ENCODE measurements at regions not wholly inside any gene's neighbourhood (a gene's known extent, or its start where the extent isn't known, plus 50 kb on each side); places are given as distances from the start of the nearest gene placed in this dataset.
"Not testable (repeated sequence)": the region's sequence is repeated elsewhere in the genome, so short reads cannot be mapped to it uniquely, and the experiment has no call there.

GRCh38 chr7:48832303-48832845, 92.0 kb upstream of the CDC14C start:
- DNase-seq, result no peak

- peak; percentile 77 for DNase-seq
Observed at GRCh38 chr7:48837266-48837665, 87.1 kb upstream of the CDC14C start.

GRCh38 chr7:48839108-48839507, 85.2 kb upstream of the CDC14C start:
- no peak for DNase-seq

GRCh38 chr7:48841739-48842138, 82.6 kb upstream of the CDC14C start:
- DNase-seq, result no peak

- DNase-seq, result no peak
Observed at GRCh38 chr7:48847917-48848316, 76.4 kb upstream of the CDC14C start.

- DNase-seq, result not testable (repeated sequence)
Observed at GRCh38 chr7:48860447-48860846, 63.9 kb upstream of the CDC14C start.

- no peak for DNase-seq
Observed at GRCh38 chr7:48868916-48869315, 55.4 kb upstream of the CDC14C start.

- no peak for DNase-seq
Observed at GRCh38 chr7:48872548-48872947, 51.8 kb upstream of the CDC14C start.
